ENCODE measurements at regions not wholly inside any gene's neighbourhood (a gene's known extent, or its start where the extent isn't known, plus 50 kb on each side); places are given as distances from the start of the nearest gene placed in this dataset.

DNA sequence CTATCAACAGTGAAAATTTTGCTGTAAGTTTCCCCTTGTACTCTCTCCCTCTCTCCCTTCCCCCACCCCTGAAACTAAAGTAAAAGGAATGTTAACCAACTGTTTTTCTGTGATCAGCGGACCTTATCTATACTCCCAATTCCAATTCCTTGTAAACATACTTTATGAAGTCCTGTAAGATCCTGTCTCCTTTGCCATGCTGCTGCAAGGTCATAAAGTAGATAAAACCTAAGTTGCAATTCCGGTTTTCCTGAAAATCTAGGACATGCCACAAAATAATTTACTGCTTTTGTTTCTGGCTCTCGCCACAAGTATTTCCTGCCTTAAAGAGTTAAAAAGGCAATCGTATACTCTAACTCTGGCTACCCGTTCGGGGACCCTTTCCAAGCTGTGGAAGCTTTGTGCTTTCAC is 1469.0 kb downstream of the LRRC4C start:
- no peak overlapping the region for H3K18ac ChIP-seq (ENCODE audit: low read length)
- H3K4me1 ChIP-seq (ENCODE audit: control insufficient read depth, low read depth, low read length) = no peaks in the 10 kb centered on the region
- H2BK120ac ChIP-seq (ENCODE audit: low read depth, low read length) = no peak overlapping the region
- no peak overlapping the region for H2BK5ac ChIP-seq (ENCODE audit: low read length)
- no peak overlapping the region for H3K9ac ChIP-seq (ENCODE audit: low read length)
- no peak overlapping the region for H3K27ac ChIP-seq (ENCODE audit: low read depth, low read length)
- no peak overlapping the region for H3K4ac ChIP-seq (ENCODE audit: low read depth, low read length)
- H3K23ac ChIP-seq (ENCODE audit: low read length) = no peak overlapping the region
- no peak overlapping the region for H4K5ac ChIP-seq (ENCODE audit: low read length)
- H4K8ac ChIP-seq (ENCODE audit: low read depth, low read length) = no peak overlapping the region
- DNase-seq = peak; percentile 36
- WGBS (ENCODE audit: extremely low coverage, insufficient coverage, low lambda C conversion rate) = no CpG with 5 or more reads among the region's 6 CpGs
- H2AK5ac ChIP-seq (ENCODE audit: low read length) = no peak overlapping the region
- H3K4me3 ChIP-seq (ENCODE audit: low read length) = no peak overlapping the region
- H3K27me3 ChIP-seq (ENCODE audit: insufficient read depth, low read length, poor library complexity) = no peaks in the 10 kb centered on the region
- H3K79me2 ChIP-seq (ENCODE audit: control insufficient read depth, insufficient read depth, low read length) = no peaks in the 10 kb centered on the region
- no peak overlapping the region for H3K4me2 ChIP-seq (ENCODE audit: low read length)
- no peak overlapping the region for H3K56ac ChIP-seq (ENCODE audit: low read length)
- H3K36me3 ChIP-seq (ENCODE audit: control insufficient read depth, insufficient read depth, low read length) = no peaks in the 10 kb centered on the region
- no peaks in the 10 kb centered on the region for H3K79me1 ChIP-seq (ENCODE audit: low read length)
- no peak overlapping the region for H2BK15ac ChIP-seq (replicated peaks; ENCODE audit: low read depth)

DNA sequence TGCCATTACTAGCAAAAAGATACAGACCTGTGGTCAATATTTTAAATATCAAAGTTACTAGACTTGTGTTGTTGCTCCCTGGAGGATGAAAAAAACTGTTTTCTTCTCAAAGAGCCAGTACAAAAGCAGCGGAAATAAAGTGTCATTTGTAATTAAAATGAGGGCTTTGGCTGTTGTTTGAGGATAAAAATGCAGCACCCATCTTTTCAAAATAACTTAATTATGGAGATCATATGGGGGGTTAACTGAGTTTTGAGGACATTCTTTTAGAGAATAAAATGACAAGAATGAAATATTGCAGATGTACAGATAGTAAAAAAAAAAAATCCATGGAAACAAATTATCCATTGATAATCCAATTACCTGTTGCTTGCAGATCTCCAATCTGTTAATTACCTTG is 1484.4 kb downstream of the LRRC4C start:
- Histone ChIP-seq H3K4me3 (ENCODE audit: low read length) (no peak overlapping the region), H3K27ac (ENCODE audit: low read depth, low read length) (no peak overlapping the region), H3K18ac (ENCODE audit: low read length) (no peak overlapping the region), H3K4me2 (ENCODE audit: low read length) (no peak overlapping the region), H4K8ac (ENCODE audit: low read depth, low read length) (no peak overlapping the region), H3K9ac (ENCODE audit: low read length) (no peak overlapping the region), H2BK15ac (replicated peaks; ENCODE audit: low read depth) (no peak overlapping the region), H2AK5ac (ENCODE audit: low read length) (no peak overlapping the region), H2BK5ac (ENCODE audit: low read length) (no peak overlapping the region), H3K56ac (ENCODE audit: low read length) (no peak overlapping the region), H3K23ac (ENCODE audit: low read length) (no peak overlapping the region), H3K79me2 (ENCODE audit: control insufficient read depth, insufficient read depth, low read length) (no peaks in the 10 kb centered on the region), H3K4me1 (ENCODE audit: control insufficient read depth, low read depth, low read length) (no peaks in the 10 kb centered on the region), H4K5ac (ENCODE audit: low read length) (no peak overlapping the region), H3K4ac (ENCODE audit: low read depth, low read length) (no peak overlapping the region), H3K27me3 (ENCODE audit: insufficient read depth, low read length, poor library complexity) (no peaks in the 10 kb centered on the region), H3K79me1 (ENCODE audit: low read length) (no peaks in the 10 kb centered on the region), H2BK120ac (ENCODE audit: low read depth, low read length) (no peak overlapping the region), H3K36me3 (ENCODE audit: control insufficient read depth, insufficient read depth, low read length) (no peaks in the 10 kb centered on the region)
- WGBS (ENCODE audit: extremely low coverage, insufficient coverage, low lambda C conversion rate) = no CpG with 5 or more reads among the region's 1 CpG
- DNase-seq = no peak

DNA sequence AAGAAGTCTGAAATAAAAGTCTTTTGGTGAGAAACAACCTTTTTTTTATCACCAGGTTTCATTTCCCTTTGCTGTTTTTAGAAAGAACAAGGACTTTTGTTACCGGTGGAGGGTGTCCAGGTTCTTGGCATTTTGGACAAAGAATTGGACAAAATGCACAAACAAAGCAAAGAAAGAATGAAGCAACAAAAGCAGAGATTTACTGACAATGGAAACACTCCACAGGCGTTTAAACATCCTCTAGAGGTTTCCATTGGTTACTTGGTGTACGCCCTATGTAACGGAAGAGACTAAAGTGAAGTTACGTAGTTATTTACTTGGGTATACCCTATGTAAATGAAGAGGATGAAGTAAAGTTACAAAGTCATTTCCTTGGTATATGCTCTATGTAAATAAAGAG is 1487.0 kb downstream of the LRRC4C start:
- H3K18ac ChIP-seq (ENCODE audit: low read length) = no peak overlapping the region
- no peaks in the 10 kb centered on the region for H3K36me3 ChIP-seq (ENCODE audit: control insufficient read depth, insufficient read depth, low read length)
- WGBS (ENCODE audit: extremely low coverage, insufficient coverage, low lambda C conversion rate) = no CpG with 5 or more reads among the region's 5 CpGs
- no peak overlapping the region for H3K56ac ChIP-seq (ENCODE audit: low read length)
- DNase-seq = no peak
- no peaks in the 10 kb centered on the region for H3K79me1 ChIP-seq (ENCODE audit: low read length)
- no peak overlapping the region for H2BK120ac ChIP-seq (ENCODE audit: low read depth, low read length)
- H4K5ac ChIP-seq (ENCODE audit: low read length) = no peak overlapping the region
- H3K27ac ChIP-seq (ENCODE audit: low read depth, low read length) = no peak overlapping the region
- no peak overlapping the region for H3K4me2 ChIP-seq (ENCODE audit: low read length)
- no peak overlapping the region for H3K4ac ChIP-seq (ENCODE audit: low read depth, low read length)
- H4K8ac ChIP-seq (ENCODE audit: low read depth, low read length) = no peak overlapping the region
- H2BK15ac ChIP-seq (replicated peaks; ENCODE audit: low read depth) = no peak overlapping the region
- no peaks in the 10 kb centered on the region for H3K4me1 ChIP-seq (ENCODE audit: control insufficient read depth, low read depth, low read length)
- no peak overlapping the region for H3K9ac ChIP-seq (ENCODE audit: low read length)
- no peak overlapping the region for H2BK5ac ChIP-seq (ENCODE audit: low read length)
- no peaks in the 10 kb centered on the region for H3K27me3 ChIP-seq (ENCODE audit: insufficient read depth, low read length, poor library complexity)
- H3K4me3 ChIP-seq (ENCODE audit: low read length) = no peak overlapping the region
- H2AK5ac ChIP-seq (ENCODE audit: low read length) = no peak overlapping the region
- no peak overlapping the region for H3K23ac ChIP-seq (ENCODE audit: low read length)
- no peaks in the 10 kb centered on the region for H3K79me2 ChIP-seq (ENCODE audit: control insufficient read depth, insufficient read depth, low read length)

DNA sequence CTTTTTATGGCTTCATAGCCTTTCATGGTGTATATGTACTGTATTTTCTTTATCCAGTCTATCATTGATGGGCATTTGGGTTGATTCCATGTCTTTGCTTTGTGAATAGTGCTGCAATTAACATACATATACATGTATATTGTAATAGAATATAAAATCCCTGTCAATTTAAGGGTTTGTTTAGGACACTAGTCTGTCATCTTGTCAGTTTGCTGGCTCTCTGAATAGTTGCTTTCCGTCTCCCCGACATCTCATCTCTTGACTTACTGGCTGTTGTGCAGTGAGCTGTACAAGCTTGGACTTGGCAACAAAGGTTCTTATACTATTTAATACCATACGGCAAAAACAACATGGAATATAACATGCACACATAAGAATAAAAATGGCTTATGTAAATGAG is 1487.5 kb downstream of the LRRC4C start:
- no peak overlapping the region for H2BK15ac ChIP-seq (replicated peaks; ENCODE audit: low read depth)
- H2BK120ac ChIP-seq (ENCODE audit: low read depth, low read length) = no peak overlapping the region
- no peak overlapping the region for H3K4me2 ChIP-seq (ENCODE audit: low read length)
- H4K5ac ChIP-seq (ENCODE audit: low read length) = no peak overlapping the region
- H3K36me3 ChIP-seq (ENCODE audit: control insufficient read depth, insufficient read depth, low read length) = no peaks in the 10 kb centered on the region
- DNase-seq = no peak
- no peak overlapping the region for H2AK5ac ChIP-seq (ENCODE audit: low read length)
- H3K79me1 ChIP-seq (ENCODE audit: low read length) = no peaks in the 10 kb centered on the region
- no peak overlapping the region for H3K18ac ChIP-seq (ENCODE audit: low read length)
- H3K27ac ChIP-seq (ENCODE audit: low read depth, low read length) = no peak overlapping the region
- no peaks in the 10 kb centered on the region for H3K79me2 ChIP-seq (ENCODE audit: control insufficient read depth, insufficient read depth, low read length)
- no peak overlapping the region for H4K8ac ChIP-seq (ENCODE audit: low read depth, low read length)
- no peak overlapping the region for H3K56ac ChIP-seq (ENCODE audit: low read length)
- H3K4ac ChIP-seq (ENCODE audit: low read depth, low read length) = no peak overlapping the region
- no peaks in the 10 kb centered on the region for H3K27me3 ChIP-seq (ENCODE audit: insufficient read depth, low read length, poor library complexity)
- no peak overlapping the region for H3K23ac ChIP-seq (ENCODE audit: low read length)
- WGBS (ENCODE audit: extremely low coverage, insufficient coverage, low lambda C conversion rate) = no CpG with 5 or more reads among the region's 3 CpGs
- no peak overlapping the region for H3K9ac ChIP-seq (ENCODE audit: low read length)
- H3K4me1 ChIP-seq (ENCODE audit: control insufficient read depth, low read depth, low read length) = no peaks in the 10 kb centered on the region
- H2BK5ac ChIP-seq (ENCODE audit: low read length) = no peak overlapping the region
- H3K4me3 ChIP-seq (ENCODE audit: low read length) = no peak overlapping the region

DNA sequence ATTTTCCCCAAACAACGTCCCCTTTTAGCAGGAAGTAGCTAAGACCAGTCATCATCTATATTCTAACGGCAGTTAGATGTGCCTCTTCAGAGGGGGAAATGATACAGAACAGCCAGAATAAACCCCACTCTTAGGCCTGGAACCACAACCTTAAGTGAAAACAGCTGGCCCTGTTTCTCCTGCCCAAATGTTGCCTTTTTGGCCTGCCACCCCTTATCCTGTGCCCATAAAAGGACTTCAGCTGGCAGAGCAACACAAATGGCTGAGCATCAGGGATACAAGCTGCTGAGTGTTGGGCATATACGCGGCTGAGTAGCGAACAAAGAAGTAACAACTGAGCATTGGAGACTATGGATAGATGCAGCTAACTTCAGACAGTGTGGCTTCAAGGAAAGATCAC is 1491.4 kb downstream of the LRRC4C start:
- H3K9ac ChIP-seq (ENCODE audit: low read length) = no peak overlapping the region
- H3K27ac ChIP-seq (ENCODE audit: low read depth, low read length) = no peak overlapping the region

DNA sequence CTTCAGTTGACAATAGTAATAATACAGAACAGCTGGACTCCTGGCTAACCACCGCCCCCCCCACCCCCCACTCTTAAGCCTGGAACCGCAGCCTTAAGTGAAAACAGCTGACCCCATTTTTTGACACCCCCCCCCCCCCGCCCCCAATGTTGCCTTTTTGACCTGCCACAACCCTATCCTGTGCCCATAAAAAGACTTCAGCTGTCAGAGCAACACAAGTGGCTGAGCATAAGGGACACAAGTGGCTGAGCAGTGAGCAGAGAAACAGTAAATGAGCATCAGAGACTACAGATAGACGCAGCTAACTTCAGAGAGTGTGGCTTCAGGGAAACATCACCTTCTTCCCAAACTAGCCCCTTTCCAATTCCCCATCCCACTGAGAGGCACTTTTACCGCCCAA is 1493.8 kb downstream of the LRRC4C start:
- H3K23ac ChIP-seq (ENCODE audit: low read length) = no peak overlapping the region
- H2AK5ac ChIP-seq (ENCODE audit: low read length) = no peak overlapping the region
- no peaks in the 10 kb centered on the region for H3K79me1 ChIP-seq (ENCODE audit: low read length)
- H3K4ac ChIP-seq (ENCODE audit: low read depth, low read length) = no peak overlapping the region
- no peak overlapping the region for H4K5ac ChIP-seq (ENCODE audit: low read length)
- H3K36me3 ChIP-seq (ENCODE audit: control insufficient read depth, insufficient read depth, low read length) = no peaks in the 10 kb centered on the region
- H3K4me1 ChIP-seq (ENCODE audit: control insufficient read depth, low read depth, low read length) = no peaks in the 10 kb centered on the region
- H3K56ac ChIP-seq (ENCODE audit: low read length) = no peak overlapping the region
- H2BK15ac ChIP-seq (replicated peaks; ENCODE audit: low read depth) = no peak overlapping the region
- H3K4me3 ChIP-seq (ENCODE audit: low read length) = no peak overlapping the region
- no peak overlapping the region for H2BK120ac ChIP-seq (ENCODE audit: low read depth, low read length)
- H3K79me2 ChIP-seq (ENCODE audit: control insufficient read depth, insufficient read depth, low read length) = no peaks in the 10 kb centered on the region
- H3K27me3 ChIP-seq (ENCODE audit: insufficient read depth, low read length, poor library complexity) = no peaks in the 10 kb centered on the region
- no peak overlapping the region for H3K4me2 ChIP-seq (ENCODE audit: low read length)
- no peak overlapping the region for H4K8ac ChIP-seq (ENCODE audit: low read depth, low read length)
- H3K18ac ChIP-seq (ENCODE audit: low read length) = no peak overlapping the region
- H3K9ac ChIP-seq (ENCODE audit: low read length) = no peak overlapping the region
- no CpG with 5 or more reads among the region's 5 CpGs for WGBS (ENCODE audit: extremely low coverage, insufficient coverage, low lambda C conversion rate)
- H2BK5ac ChIP-seq (ENCODE audit: low read length) = no peak overlapping the region
- H3K27ac ChIP-seq (ENCODE audit: low read depth, low read length) = no peak overlapping the region
- DNase-seq = no peak

More for the DNA sequence above, 1491.4 kb downstream of the LRRC4C start:
- DNase-seq = no peak
- Histone ChIP-seq H3K56ac (ENCODE audit: low read length) (no peak overlapping the region), H3K27me3 (ENCODE audit: insufficient read depth, low read length, poor library complexity) (no peaks in the 10 kb centered on the region), H3K79me2 (ENCODE audit: control insufficient read depth, insufficient read depth, low read length) (no peaks in the 10 kb centered on the region), H2BK120ac (ENCODE audit: low read depth, low read length) (no peak overlapping the region), H3K4me1 (ENCODE audit: control insufficient read depth, low read depth, low read length) (no peaks in the 10 kb centered on the region), H3K79me1 (ENCODE audit: low read length) (no peaks in the 10 kb centered on the region), H2BK15ac (replicated peaks; ENCODE audit: low read depth) (no peak overlapping the region), H4K5ac (ENCODE audit: low read length) (no peak overlapping the region), H3K4me2 (ENCODE audit: low read length) (no peak overlapping the region), H3K4me3 (ENCODE audit: low read length) (no peak overlapping the region), H3K18ac (ENCODE audit: low read length) (no peak overlapping the region), H2BK5ac (ENCODE audit: low read length) (no peak overlapping the region), H2AK5ac (ENCODE audit: low read length) (no peak overlapping the region), H3K23ac (ENCODE audit: low read length) (no peak overlapping the region), H3K36me3 (ENCODE audit: control insufficient read depth, insufficient read depth, low read length) (no peaks in the 10 kb centered on the region), H4K8ac (ENCODE audit: low read depth, low read length) (no peak overlapping the region), H3K4ac (ENCODE audit: low read depth, low read length) (no peak overlapping the region)
- no CpG with 5 or more reads among the region's 5 CpGs for WGBS (ENCODE audit: extremely low coverage, insufficient coverage, low lambda C conversion rate)

All from mesendoderm (in vitro differentiated cells).